Transverse colon (tissue), 4 donors: ENCODE measurements at regions not wholly inside any gene's neighbourhood (a gene's known extent, or its start where the extent isn't known, plus 50 kb on each side); places are given as distances from the start of the nearest gene placed in this dataset.

Experiments used
- DNase-seq: peaks from one replicate; pipeline ENCODE4 v3.0.0-alpha.2; 2019
- H3K27ac ChIP-seq, 4 donors: fragments of 200-600 bp; sonication (generic); 2 replicates each; pipeline ENCODE4 v1.5.1; 2016 to 2018; ENCODE audit warnings: inconsistent platforms in 4 of 4
- H3K27me3 ChIP-seq: fragments of 200-600 bp; sonication (generic); 2 replicates; pipeline ENCODE4 v1.5.1; 2017; ENCODE audit warnings: inconsistent platforms
- H3K36me3 ChIP-seq, 4 donors: fragments of 200-600 bp; sonication (generic); 2 replicates each; pipeline ENCODE4 v1.5.1; 2017 to 2019; ENCODE audit warnings: inconsistent platforms in 4 of 4
- H3K4me1 ChIP-seq, 4 donors: fragments of 200-600 bp; sonication (generic); 2 replicates each; pipeline ENCODE4 v1.5.1; 2017 to 2020; ENCODE audit warnings: inconsistent platforms in 4 of 4
- H3K4me3 ChIP-seq, 4 donors: fragments of 200-600 bp; sonication (generic); 1 replicate in 1 of 4; 2 replicates in 3 of 4; pipeline versions ENCODE4 v1.5.1 to v1.6.1; 2017 to 2019; ENCODE audit warnings: inconsistent platforms in 4 of 4
- H3K9me3 ChIP-seq, 2 donors: fragments of 200-600 bp; sonication (generic); 2 replicates each; pipeline ENCODE4 v1.5.1; 2017 to 2019; ENCODE audit warnings: inconsistent platforms in 2 of 2
- EP300 ChIP-seq: sonication (generic); formaldehyde crosslinking; IDR thresholded peaks from one replicate; pipeline ENCODE4 v1.6.1; 2017; ENCODE audit warnings: antibody characterized with exemption, low read depth
- POLR2A ChIP-seq: fragments of 450-650 bp; IDR thresholded peaks from one replicate; pipeline ENCODE4 v1.6.1; 2016; ENCODE audit warnings: antibody characterized with exemption, mild to moderate bottlenecking, moderate library complexity
- POLR2AphosphoS5 ChIP-seq, 3 donors: sonication (generic); formaldehyde crosslinking; IDR thresholded peaks; one replicate each; pipeline ENCODE4 v1.6.1; 2016; ENCODE audit warnings: antibody characterized with exemption in 3 of 3
- WGBS, 2 donors: methylation state at CpG; one replicate each; pipeline ENCODE4 v1.1.5; 2018; ENCODE audit warnings: low coverage in 1 of 2; 5-methylcytosine and 5-hydroxymethylcytosine counted together
- in situ Hi-C, 4 donors: fragments of 200-750 bp; cut with MboI; loops; one replicate each; pipeline versions ENCODE4 v1.15.0 to v1.15.1; 2017; ENCODE audit warnings: low sequenced_read_pairs in 3 of 4, low pct_ligation_motif_present in 1 of 4, low pct_unique_long_range_greater_than_20kb in 1 of 4
- intact Hi-C: fragments of 100-400 bp; cut with DNase I; formaldehyde crosslinking; loops from one replicate; pipeline ENCODE4 v1.15.1; 2023; ENCODE audit warnings: low total_unique reads
- TF ChIP-seq, protein P1 (sequence below), 5 experiments: fragments of 200-600 bp in 3 of 5; fragments of 450-650 bp in 2 of 5; sonication (generic) in 3 of 5; IDR thresholded peaks; 1 replicate in 2 of 5; 2 replicates in 3 of 5; pipeline ENCODE4 v1.5.1; 2016 to 2017; ENCODE audit warnings: antibody characterized with exemption in 5 of 5, inconsistent platforms in 3 of 5, mild to moderate bottlenecking in 2 of 5, moderate library complexity in 1 of 5

DNA sequence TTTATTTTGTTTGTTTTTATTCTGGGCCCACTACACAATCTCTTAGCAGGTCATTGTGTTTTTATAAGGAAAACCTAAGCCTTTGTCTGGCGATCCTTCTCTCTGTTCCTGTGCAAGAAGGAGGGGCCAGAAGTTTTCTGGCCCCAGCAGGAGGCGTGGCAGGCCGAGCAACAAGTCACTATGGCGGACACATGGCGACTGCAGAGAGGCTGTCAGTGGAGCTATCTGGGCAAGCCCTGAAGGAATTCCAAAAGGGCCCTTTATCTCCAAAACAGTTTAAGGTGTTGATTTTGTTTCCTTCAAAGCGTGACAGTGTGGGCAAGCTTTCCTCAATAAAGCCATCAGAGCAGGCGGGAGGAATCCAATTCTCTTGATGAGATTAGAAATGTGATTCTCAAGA, 118.8 kb upstream of the CTAGE1 start:
- TF ChIP-seq EP300 (no peak), POLR2AphosphoS5 (IDR thresholded peaks at IDR 0.05) (no peak), POLR2A (no peak)
- TF ChIP-seq, protein P1, sequence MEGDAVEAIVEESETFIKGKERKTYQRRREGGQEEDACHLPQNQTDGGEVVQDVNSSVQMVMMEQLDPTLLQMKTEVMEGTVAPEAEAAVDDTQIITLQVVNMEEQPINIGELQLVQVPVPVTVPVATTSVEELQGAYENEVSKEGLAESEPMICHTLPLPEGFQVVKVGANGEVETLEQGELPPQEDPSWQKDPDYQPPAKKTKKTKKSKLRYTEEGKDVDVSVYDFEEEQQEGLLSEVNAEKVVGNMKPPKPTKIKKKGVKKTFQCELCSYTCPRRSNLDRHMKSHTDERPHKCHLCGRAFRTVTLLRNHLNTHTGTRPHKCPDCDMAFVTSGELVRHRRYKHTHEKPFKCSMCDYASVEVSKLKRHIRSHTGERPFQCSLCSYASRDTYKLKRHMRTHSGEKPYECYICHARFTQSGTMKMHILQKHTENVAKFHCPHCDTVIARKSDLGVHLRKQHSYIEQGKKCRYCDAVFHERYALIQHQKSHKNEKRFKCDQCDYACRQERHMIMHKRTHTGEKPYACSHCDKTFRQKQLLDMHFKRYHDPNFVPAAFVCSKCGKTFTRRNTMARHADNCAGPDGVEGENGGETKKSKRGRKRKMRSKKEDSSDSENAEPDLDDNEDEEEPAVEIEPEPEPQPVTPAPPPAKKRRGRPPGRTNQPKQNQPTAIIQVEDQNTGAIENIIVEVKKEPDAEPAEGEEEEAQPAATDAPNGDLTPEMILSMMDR (IDR thresholded peaks at IDR 0.05) = no peak
- Histone ChIP-seq H3K27me3 (no peaks in the 10 kb centered on the region), H3K4me3 (no peak overlapping the region), H3K36me3 (no peaks in the 10 kb centered on the region), H3K27ac (no peak overlapping the region), H3K4me1 (no peaks in the 10 kb centered on the region), H3K9me3 (no peaks in the 10 kb centered on the region)
- DNase-seq = no peak
- in situ Hi-C loops = no loop called here
- WGBS, 2 donors = 93 to 100% methylated on average over 4 to 7 of the region's 7 CpGs
- intact Hi-C loops = no loop called here

DNA sequence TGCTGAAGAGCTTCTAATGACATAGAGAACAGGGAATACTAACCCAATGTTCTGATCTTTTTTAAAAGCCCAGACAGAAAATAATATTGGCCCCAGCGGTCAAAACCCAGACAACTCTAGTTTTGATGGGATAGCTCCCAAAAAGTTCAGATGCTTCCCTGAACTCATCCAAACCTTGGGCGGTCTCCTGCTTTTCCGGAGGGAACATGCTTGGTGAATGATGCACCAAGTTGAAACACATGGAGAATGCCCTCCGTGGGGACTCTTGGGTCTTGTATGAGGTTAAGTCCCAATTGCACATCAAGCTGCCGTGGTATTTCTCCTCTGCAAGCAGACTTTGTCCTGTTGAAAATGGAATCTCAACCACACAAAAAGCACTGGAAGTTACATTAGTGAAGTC, 120.7 kb upstream of the CTAGE1 start:
- intact Hi-C loops = no loop called here
- WGBS, 2 donors = 94% methylated on average over 5 of the region's 5 CpGs; no CpG with 5 or more reads in 1 of the 2 donors
- TF ChIP-seq EP300 = no peak
- TF ChIP-seq, protein P1 (IDR thresholded peaks at IDR 0.05) = no peak
- no peak for TF ChIP-seq POLR2A
- TF ChIP-seq POLR2AphosphoS5 (IDR thresholded peaks at IDR 0.05) = no peak

DNA sequence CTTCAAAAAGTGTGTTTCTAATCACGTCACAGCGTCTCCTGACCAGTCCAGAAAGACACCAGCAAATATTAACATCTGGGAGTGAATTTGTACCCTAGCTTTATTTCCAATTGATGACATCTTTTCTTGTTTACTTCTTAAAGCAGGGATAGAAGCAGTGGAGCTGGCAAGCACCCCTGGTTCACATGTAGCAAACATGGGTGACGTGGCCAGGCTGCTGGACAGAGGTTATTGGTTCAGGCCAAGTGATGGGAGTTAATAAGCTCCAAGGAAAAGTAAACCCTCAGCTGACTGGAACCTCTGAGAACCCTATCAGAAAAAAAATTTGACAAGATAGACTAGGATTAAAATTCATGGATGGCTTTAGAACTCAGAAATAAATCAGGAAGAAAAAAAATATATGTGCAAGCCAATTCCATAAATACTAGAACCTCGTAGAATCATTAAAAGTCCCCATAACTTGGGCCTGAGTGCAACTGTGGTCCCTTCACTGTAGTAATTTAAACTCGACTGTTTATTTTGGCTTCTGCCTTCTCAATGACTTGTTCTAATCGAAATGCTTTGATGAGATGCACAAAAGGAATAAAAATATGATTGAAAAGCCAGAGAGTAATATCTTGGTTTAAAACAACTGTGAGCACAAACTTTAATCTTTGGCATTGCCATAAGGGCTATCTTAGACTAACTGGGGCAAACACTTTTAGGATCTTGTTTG, 121.5 kb upstream of the CTAGE1 start:
- in situ Hi-C loops (no loop called here), intact Hi-C loops (no loop called here)
- H3K4me3 ChIP-seq = no peak overlapping the region
- TF ChIP-seq EP300 (no peak), POLR2A (no peak), POLR2AphosphoS5 (IDR thresholded peaks at IDR 0.05) (no peak)
- TF ChIP-seq, protein P1 (IDR thresholded peaks at IDR 0.05) = no peak
- H3K9me3 ChIP-seq = no peaks in the 10 kb centered on the region
- no peak overlapping the region for H3K27ac ChIP-seq
- H3K27me3 ChIP-seq = no peaks in the 10 kb centered on the region
- DNase-seq = no peak
- WGBS, 2 donors = 79 to 91% methylated on average over 5 to 6 of the region's 6 CpGs
- H3K36me3 ChIP-seq = no peaks in the 10 kb centered on the region
- H3K4me1 ChIP-seq = no peaks in the 10 kb centered on the region

More for the DNA sequence above, 120.7 kb upstream of the CTAGE1 start:
- Histone ChIP-seq H3K9me3 (no peaks in the 10 kb centered on the region), H3K36me3 (no peaks in the 10 kb centered on the region), H3K27me3 (no peaks in the 10 kb centered on the region), H3K4me3 (no peak overlapping the region), H3K4me1 (no peaks in the 10 kb centered on the region), H3K27ac (no peak overlapping the region)
- in situ Hi-C loops = no loop called here
- no peak for DNase-seq

DNA sequence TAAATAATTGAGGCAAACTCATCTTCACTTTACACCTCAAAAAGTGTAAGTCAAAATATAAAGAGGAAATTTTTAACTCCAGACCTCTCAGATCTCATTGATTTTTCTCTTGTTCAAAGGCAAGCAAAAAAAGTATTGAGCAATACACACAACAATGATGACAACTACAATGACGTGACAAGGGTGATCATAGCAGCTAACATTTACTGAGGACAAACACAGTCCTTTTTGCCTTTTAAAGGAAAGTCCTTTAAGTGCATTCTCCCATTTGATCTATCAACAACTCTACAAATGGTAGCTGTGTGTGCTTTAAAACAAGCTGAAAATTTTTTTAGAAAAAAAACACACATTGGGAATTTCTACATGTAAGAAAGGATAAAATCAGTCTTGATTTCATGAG, 123.5 kb upstream of the CTAGE1 start:
- DNase-seq = no peak
- intact Hi-C loops (no loop called here), in situ Hi-C loops (no loop called here)
- TF ChIP-seq EP300 (no peak), POLR2A (no peak), POLR2AphosphoS5 (IDR thresholded peaks at IDR 0.05) (no peak)
- TF ChIP-seq, protein P1 (IDR thresholded peaks at IDR 0.05) = no peak
- H3K4me3 ChIP-seq = no peak overlapping the region
- no peaks in the 10 kb centered on the region for H3K27me3 ChIP-seq
- no peaks in the 10 kb centered on the region for H3K9me3 ChIP-seq
- WGBS, 2 donors = 83 to 93% methylated on average over 1 of the region's 1 CpG
- no peak overlapping the region for H3K27ac ChIP-seq
- no peaks in the 10 kb centered on the region for H3K4me1 ChIP-seq
- H3K36me3 ChIP-seq = no peaks in the 10 kb centered on the region
